MV-4-11 (cell line): ENCODE measurements at regions not wholly inside any gene's neighbourhood (a gene's known extent, or its start where the extent isn't known, plus 50 kb on each side); places are given as distances from the start of the nearest gene placed in this dataset.
A peak's percentile ranks its signal among the peaks of the same experiment; 100 is the strongest.

Experiments
- DNase-seq: peaks from one replicate; lab custom pipeline; 2025; lab: John Stamatoyannopoulos, UW

GRCh38 chr4:187238646-187239045 lies 515.0 kb upstream of the FAT1 start:
- no peak for DNase-seq

- DNase-seq = peak; percentile 28
Observed at GRCh38 chr4:187251896-187252295, 528.2 kb upstream of the FAT1 start.

- DNase-seq = no peak
Observed at GRCh38 chr4:187256897-187257296, 533.2 kb upstream of the FAT1 start.

GRCh38 chr4:187258651-187259401 lies 535.2 kb upstream of the FAT1 start:
- no peak for DNase-seq

GRCh38 chr4:187268940-187269339 lies 545.3 kb upstream of the FAT1 start:
- DNase-seq = no peak

DNA sequence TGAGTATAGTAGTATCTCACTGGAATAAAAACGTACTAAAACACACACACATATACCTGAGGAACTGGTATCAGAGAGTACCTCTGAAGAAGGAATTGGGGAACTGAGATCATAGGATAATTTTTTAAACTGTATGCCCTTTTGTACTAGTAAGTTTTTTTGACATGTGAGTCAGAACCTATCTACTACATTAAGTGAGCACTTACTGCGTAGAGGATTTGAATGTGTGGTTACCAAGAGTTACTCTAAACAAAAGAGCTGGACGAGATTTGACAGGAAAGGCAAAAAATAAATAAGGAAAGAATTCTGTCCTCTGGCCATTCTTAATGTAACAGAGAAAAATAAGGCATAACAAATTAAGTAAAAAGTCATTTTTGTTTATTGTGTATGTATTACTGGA lies 546.5 kb upstream of the FAT1 start:
- no peak for DNase-seq

- DNase-seq = no peak
Observed at GRCh38 chr4:187271848-187272247, 548.2 kb upstream of the FAT1 start.

GRCh38 chr4:187274153-187274552 lies 550.5 kb upstream of the FAT1 start:
- no peak for DNase-seq

GRCh38 chr4:187276736-187277408 lies 553.2 kb upstream of the FAT1 start:
- DNase-seq = no peak

DNA sequence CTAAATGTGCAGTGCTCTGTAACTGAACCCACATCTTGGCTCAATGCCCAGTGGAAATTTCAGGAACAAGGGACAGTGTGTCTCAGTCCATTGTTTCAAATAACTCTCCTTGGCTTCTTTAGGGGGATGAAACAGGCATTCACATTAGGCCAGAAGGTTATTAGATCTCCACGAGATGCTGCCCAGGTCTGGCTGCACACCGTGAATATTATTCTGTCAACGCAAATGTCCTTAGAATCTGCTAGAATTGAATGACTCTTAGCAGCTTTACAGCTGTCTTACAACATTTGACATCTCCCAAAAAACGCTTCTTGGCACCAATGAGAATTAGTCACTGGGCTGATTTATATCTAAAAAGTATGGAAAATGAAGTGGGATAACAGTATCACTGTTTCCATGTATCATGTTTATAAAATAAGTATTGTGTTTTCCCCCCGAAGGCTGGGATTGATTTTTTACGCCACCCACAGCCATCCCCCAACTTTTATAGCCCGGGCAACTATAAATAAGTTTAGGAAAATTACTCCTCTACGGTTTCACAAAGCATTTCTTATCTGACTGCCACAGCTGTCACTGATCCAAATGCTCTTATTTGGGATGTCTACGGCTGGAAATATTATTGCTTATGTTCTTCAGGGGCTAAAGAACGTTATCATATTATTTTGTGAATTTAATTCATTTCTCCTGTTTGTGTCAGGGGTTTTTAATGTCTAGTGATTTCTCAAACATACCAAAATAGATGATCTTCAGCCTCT lies 559.7 kb upstream of the FAT1 start:
- DNase-seq = no peak

- no peak for DNase-seq
Observed at GRCh38 chr4:187286525-187286924, 562.9 kb upstream of the FAT1 start.

- no peak for DNase-seq
Observed at GRCh38 chr4:187289371-187289770, 565.7 kb upstream of the FAT1 start.

- DNase-seq = no peak
Observed at GRCh38 chr4:187294861-187295260, 571.2 kb upstream of the FAT1 start.

- DNase-seq = no peak
Observed at GRCh38 chr4:187301923-187302322, 578.3 kb upstream of the FAT1 start.

DNA sequence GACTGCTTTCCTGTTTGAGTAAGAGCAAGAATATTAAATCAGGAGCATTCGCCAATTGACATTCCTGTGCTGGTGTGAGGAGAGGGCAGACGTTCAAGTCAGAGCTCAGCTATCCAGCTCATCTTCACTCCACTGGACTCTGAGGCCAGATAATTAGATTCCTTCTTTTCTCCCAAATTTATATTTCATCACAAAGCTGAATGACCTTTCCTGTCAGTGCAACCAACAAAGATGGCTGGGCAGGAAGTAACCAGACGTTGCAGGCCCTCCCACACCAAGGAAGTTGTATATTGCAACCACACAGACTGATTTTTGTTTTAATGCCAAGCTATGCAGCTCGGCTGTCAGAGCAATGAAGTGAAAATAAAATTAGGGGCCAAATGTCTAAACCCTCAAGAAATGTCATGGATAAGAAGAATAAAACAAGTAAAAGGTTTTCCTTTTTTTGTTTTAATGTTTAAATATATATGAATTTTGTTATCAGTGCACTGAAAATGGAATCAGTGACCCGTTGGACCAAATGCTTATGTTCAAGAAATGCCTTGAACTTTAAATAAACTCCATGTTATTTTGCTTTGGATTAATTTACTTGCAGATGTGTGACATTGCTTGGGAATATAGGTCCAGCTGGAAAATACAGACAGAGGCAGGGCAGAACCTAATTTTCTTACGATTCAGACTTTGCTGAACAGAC lies 578.9 kb upstream of the FAT1 start:
- no peak for DNase-seq

DNA sequence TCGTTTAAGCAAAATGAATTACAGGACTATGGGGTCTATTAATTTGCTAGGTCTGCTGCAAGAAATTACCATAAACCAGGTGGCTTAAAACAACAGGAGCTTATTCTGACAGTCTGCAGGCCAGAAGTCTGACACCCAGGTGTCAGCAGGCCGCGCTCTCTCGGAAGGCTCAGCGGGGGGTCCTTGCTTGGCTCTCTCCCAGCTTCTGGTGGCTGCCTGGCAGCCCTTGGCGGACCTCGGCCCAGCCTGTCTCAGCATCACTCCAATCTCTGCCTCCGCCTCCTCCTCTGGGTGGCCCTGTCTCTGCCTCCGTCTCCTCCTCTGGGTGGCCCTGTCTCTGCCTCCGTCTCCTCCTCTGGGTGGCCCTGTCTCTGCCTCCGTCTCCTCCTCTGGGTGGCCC lies 580.5 kb upstream of the FAT1 start:
- no peak for DNase-seq

DNA sequence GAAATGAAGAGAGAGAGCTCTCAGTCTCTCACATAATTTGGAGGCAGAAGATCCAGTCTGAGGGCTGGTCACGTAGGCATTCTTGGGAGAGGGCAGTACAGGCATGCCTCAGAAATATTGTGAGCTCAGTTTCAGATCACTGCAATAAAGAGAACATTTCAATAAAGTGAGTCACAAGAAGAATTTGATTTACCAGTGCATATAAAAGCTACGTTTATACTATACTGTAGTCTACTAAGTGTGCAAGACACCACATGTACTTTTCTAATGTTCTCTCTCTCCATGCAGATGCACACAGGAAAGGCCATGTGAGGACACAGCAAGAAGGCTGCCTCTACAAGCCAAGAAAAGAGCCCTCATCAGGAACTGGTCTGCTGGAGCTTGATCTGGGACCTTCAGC lies 583.5 kb upstream of the FAT1 start:
- DNase-seq = no peak

DNA sequence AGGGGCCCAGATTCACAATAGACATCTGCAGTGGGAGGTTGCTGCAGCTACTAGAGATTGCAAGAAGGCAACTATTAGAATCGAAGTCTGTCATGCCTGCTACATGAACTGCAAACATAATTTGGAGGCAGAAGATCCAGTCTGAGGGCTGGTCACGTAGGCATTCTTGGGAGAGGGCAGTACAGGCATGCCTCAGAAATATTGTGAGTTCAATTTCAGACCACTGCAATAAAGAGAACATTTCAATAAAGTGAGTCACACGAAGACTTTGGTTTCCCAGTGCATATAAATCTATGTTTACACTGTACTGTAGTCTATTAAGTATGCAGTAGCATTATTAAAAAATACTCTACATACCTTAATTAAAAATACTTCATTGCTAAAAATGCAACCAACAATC lies 585.8 kb upstream of the FAT1 start:
- DNase-seq = no peak

DNA sequence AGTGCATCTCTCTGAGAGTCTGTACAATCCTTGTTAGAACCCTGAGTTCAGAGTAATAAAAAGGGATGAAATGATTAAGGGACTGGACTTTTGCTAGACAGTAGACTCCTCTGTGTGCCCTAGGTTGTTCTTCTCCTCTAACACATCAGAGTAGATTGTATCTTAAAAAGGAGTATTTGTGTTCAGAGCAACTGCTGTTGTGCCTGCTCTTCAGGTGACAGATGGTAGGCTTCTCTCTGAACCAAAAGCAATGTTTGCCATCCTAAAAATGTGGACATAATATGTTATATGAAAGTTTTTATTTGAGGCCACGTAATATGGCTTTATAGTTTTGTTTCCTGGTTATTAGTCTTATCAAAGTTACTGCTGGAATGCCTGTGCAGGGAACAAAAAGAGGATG lies 588.6 kb upstream of the FAT1 start:
- DNase-seq = no peak

DNA sequence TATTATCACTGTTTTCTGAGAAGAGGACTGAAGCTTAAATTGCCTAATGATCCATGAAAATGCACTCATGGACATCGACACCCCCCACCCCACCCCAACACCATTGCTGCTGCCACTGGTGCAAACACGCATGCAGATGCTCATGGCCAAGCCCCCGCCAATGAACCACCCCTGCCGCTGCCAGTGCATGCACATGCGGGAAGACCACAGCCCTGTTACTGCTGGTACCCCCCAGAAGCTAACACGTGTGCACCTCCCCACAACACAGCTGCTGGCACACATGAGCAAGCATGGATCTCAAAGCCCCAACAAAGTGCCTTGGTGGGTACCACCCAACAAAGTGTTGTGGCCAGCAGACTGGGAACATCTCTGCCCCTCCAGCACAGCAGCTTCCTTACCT lies 594.1 kb upstream of the FAT1 start:
- DNase-seq = no peak

- no peak for DNase-seq
Observed at GRCh38 chr4:187321711-187322110, 598.1 kb upstream of the FAT1 start.

GRCh38 chr4:187332141-187332540 lies 608.5 kb upstream of the FAT1 start:
- DNase-seq = no peak

GRCh38 chr4:187333151-187333550 lies 609.5 kb upstream of the FAT1 start:
- DNase-seq = no peak
